ENCODE measurements at regions not wholly inside any gene's neighbourhood (a gene's known extent, or its start where the extent isn't known, plus 50 kb on each side); places are given as distances from the start of the nearest gene placed in this dataset.
"Not testable (repeated sequence)": the region's sequence is repeated elsewhere in the genome, so short reads cannot be mapped to it uniquely, and the experiment has no call there.

- no peak overlapping the region for H3K4me3 ChIP-seq
- no peak for TF ChIP-seq CTCF (IDR thresholded peaks at IDR 0.05)
- H3K36me3 ChIP-seq (ENCODE audit: low read depth) = no peaks in the 10 kb centered on the region
- H3K4me1 ChIP-seq (ENCODE audit: low read depth) = no peaks in the 10 kb centered on the region
- no peaks in the 10 kb centered on the region for H3K9me3 ChIP-seq
- ATAC-seq (peak; percentile 28), DNase-seq (peak in 1 of 3 donors; percentile 14)
- intact Hi-C loops (cut with DNase I, micrococcal nuclease) = no loop called here
Measured at GRCh38 chr4:3607690-3608552, 75.7 kb upstream of the LRPAP1 start.

- intact Hi-C loops (cut with DNase I, micrococcal nuclease); H3K36me3 ChIP-seq (ENCODE audit: low read depth); H3K4me1 ChIP-seq (ENCODE audit: low read depth); H3K4me3 ChIP-seq; H3K9me3 ChIP-seq: not testable (repeated sequence)
- DNase-seq (peak in 1 of 3 donors; percentile 18), ATAC-seq (peak; percentile 14)
Measured at GRCh38 chr4:3606850-3607249, 74.6 kb upstream of the LRPAP1 start.

- intact Hi-C loops (cut with DNase I, micrococcal nuclease); DNase-seq; H3K4me1 ChIP-seq (ENCODE audit: low read depth); H3K4me3 ChIP-seq; ATAC-seq; H3K9me3 ChIP-seq; H3K36me3 ChIP-seq (ENCODE audit: low read depth): not testable (repeated sequence)
Measured at GRCh38 chr4:3606271-3606670, 74.0 kb upstream of the LRPAP1 start.

- H3K9me3 ChIP-seq = no peaks in the 10 kb centered on the region
- DNase-seq (peak in 1 of 3 donors; percentile 21), ATAC-seq (no peak)
- H3K4me3 ChIP-seq = no peak overlapping the region
- TF ChIP-seq CTCF (IDR thresholded peaks at IDR 0.05) = no peak
- intact Hi-C loops (cut with DNase I, micrococcal nuclease) = no loop called here
- no peaks in the 10 kb centered on the region for H3K4me1 ChIP-seq (ENCODE audit: low read depth)
- no peaks in the 10 kb centered on the region for H3K36me3 ChIP-seq (ENCODE audit: low read depth)
Measured at GRCh38 chr4:3605491-3605890, 73.3 kb upstream of the LRPAP1 start.

- DNase-seq; ATAC-seq; H3K4me1 ChIP-seq (ENCODE audit: low read depth); H3K9me3 ChIP-seq; intact Hi-C loops (cut with DNase I, micrococcal nuclease); H3K4me3 ChIP-seq; H3K36me3 ChIP-seq (ENCODE audit: low read depth): not testable (repeated sequence)
Measured at GRCh38 chr4:3602886-3603645, 70.8 kb upstream of the LRPAP1 start.

- no peak for ATAC-seq
- H3K9me3 ChIP-seq = no peaks in the 10 kb centered on the region
- intact Hi-C loops (cut with DNase I, micrococcal nuclease) = no loop called here
- H3K4me3 ChIP-seq = no peak overlapping the region
- no peaks in the 10 kb centered on the region for H3K36me3 ChIP-seq (ENCODE audit: low read depth)
- no peaks in the 10 kb centered on the region for H3K4me1 ChIP-seq (ENCODE audit: low read depth)
- DNase-seq = no peak
- TF ChIP-seq CTCF (IDR thresholded peaks at IDR 0.05) = no peak
Measured at GRCh38 chr4:3601992-3602391, 69.8 kb upstream of the LRPAP1 start.

- intact Hi-C loops (cut with DNase I, micrococcal nuclease); H3K9me3 ChIP-seq; ATAC-seq; H3K4me1 ChIP-seq (ENCODE audit: low read depth); DNase-seq; H3K36me3 ChIP-seq (ENCODE audit: low read depth); H3K4me3 ChIP-seq: not testable (repeated sequence)
Measured at GRCh38 chr4:3601108-3601690, 69.0 kb upstream of the LRPAP1 start.
